Left forelimb (tissue), 1 donor: ENCODE measurements at regions not wholly inside any gene's neighbourhood (a gene's known extent, or its start where the extent isn't known, plus 50 kb on each side); places are given as distances from the start of the nearest gene placed in this dataset.

Experiments
- DNase-seq: peaks from one replicate; pipeline ENCODE4 v3.0.0-alpha.2; 2018; ENCODE audit warnings: low spot score

DNA sequence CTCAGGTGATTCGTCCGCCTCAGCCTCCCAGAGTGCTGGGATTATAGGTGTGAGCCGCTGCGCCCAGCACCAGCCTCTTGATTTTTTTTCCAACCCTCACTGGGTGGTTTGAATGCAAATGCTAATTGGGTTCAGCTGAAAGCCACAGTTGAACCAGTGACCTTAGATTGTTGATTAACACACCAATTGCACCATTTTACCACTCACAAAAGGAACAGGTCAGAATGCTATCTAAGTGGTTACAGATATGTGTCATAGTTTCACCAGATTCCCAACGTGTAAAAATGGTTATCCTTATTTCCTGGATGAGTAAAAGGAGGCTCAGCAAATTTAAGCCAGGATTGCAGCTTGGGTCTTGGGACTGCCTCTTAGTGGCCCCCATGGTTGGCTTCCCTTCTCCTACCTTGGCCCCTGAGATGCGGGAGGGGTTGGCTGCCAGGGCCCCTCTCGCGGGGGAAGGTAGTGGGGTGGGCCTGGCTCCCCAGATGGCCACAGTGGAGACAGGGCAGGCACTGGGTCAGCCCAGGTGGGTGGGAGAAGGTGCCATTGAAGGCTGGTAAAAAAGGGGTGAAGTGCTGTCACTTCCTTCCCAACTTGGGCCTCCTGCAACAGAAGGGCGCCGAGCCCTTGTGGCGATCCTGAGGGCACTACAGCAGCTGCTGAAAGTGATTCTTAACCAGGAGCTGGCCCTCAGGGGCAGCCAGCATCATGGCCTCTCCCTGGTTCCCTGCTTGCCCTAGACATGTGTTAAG is 164.9 kb upstream of the HAAO start:
- no peak for DNase-seq

DNA sequence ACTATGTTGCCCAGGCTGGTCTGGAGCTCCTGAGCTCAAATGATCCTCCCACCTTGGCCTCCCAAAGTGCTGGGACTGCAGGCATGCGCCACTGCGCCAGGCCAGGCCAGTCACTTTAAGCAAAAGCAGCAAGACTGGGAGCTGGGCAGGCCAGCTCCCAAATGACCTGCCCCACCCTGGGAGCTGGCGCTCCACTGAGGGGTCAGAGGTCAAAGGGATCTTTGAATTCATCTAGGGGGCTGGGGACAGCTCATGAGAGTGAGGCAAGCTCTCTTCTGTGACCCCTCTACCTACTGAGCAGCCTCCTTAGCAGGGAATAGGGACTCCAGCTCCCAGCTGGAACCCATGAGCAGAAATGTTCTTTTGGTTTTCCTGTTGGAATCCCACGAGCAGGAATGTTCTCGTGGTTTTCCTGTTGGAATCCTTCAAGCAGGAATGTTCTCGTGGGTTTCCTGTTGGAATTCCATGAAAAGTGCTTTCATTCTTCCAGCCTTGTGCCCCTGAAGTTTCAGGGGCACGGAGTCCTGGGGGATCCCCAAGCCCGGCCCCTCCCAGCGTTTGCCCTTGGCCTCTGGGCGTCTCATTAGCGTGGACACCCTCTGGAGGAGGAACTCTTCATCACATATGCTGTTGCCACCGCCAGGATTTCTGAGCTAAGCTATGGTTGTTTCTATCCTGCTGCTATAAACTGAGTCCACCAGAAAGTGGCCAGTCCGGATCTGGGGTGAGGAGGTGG is 162.0 kb upstream of the HAAO start:
- DNase-seq: no peak

DNA sequence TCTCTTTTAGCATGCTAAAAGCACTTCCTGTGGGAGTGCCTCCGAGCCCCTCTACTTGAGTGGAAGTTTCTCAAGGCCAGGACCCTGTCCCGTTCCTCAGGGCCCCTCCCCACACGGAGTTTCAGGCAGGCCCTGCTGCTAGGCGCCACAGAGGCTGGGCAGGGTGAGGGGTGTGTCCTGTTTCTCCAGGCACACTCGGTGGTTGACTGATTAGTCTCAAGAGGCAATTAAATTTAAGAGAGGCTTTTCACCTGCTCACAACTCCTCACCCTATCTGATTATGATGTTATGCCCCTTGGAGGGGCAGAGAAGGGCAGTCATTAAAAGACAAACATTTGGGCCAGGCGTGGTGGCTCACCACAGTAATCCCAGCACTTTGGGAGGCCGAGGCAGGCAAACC is 160.8 kb upstream of the HAAO start:
- no peak for DNase-seq

DNA sequence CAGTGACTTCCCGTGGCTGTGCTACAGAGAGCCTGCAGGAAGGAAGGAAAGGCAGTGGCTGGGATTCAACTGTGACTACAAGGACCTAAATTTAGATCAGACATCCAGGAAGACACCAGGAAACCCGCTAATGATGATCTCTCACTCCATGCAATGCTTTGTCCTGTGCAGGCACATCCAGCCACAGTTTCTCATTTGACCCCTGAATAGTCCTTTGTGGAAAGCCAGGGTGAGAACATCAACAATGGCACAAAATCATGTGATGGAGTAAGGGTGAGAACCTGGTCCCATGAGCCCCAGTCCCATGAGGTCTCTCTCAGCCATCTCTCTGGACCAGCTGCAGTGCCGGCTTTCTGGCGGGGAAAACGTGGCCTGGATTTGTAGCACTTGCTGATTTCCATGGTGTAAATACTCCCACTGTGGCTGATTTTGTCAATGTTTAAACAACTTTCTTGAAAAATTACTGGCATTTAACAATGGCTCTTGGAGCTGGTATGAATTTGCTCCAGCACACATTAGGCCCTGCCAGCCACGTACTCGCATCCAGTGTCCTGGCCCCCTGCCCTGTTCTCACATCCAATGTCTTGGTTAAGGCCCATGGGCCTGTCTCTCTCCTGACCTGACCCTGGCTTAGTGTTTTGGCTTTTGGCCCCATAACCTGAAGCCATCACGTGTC is 159.0 kb upstream of the HAAO start:
- no peak for DNase-seq

DNA sequence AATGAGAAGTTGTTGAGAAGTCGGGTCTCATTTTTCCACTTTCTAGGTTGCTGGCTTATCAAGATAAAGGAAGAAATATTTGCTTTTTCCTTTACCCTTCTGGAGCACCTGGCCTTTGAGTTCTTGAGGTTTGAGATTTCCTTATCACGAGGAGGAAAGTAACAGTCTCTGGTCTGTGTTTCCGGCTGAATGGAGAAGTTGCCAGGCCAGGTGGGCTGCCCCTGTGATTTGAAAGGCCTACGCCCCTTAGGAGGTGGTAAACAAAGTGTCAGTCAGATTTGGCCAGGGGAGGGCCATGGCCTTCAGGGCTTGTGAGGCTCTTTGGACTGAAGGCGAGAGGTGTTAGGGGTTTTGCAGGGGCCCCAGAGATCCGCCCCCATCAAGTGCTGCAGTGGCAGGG is 156.7 kb upstream of the HAAO start:
- no peak for DNase-seq

DNA sequence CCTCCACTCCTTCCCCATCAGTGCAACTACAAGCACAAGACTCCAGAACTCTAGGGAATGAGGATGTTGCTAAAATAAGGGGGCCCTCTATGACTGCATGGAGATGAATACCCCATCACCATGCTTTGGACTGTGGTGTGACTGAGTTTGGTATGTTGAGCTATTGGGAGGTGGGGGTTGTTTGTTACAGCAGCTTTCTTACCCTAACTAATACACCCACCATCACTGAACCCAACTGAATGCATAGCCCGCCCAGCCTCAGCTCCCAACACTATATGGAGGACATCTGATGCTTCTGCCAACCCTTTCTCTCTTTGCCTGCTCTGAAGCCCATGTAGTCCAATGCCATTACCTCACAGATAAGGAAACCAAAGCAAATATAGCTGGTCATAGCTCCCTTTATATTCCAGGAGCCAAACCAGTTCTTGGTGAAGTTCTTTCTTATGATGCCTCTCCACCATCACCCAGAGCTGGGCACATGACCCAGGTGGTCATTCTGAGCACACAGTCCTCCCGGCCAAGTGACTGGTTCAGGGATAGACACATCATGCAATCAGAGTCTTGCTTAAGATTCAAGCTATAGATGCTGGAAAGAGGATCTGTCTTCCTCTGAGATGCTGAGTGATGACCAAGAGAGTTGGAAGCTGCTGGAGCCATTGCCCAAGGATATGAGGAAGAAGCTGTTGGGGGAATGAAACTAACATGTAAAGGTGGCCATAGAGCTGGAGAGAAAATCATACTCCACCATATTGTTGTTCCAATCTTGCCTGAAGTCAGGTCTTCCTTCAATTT is 155.6 kb upstream of the HAAO start:
- DNase-seq: no peak

DNA sequence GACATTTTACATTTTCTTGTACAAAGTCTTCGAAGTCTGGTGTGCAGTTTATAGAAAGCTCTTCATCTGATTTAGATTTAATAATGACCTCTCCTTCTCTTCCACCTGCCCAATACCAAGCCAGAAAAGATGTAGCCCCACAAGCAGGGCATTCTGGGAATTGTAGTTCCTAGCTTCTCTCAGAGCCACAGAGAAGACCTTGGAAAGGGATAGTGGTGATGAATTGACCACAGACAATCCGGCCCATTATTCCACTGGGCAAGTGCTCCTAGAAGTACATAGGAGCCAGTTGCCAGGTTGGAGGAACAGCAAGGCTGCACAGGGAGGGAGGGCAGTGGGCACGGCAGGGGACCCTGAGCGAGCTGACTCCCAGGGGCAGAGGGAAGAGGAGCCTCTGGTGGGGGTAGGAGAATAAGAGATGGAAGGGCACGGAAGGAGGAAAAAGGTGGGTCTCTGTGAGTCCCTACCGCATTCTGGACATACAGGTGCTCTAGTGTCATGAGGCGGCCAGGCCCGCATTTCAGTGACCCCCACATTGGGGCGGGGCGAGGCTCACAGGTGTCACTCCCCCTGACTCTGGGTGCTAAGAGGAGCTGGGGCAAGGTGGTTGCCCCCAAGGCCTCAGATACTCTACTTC is 152.5 kb upstream of the HAAO start:
- no peak for DNase-seq

DNA sequence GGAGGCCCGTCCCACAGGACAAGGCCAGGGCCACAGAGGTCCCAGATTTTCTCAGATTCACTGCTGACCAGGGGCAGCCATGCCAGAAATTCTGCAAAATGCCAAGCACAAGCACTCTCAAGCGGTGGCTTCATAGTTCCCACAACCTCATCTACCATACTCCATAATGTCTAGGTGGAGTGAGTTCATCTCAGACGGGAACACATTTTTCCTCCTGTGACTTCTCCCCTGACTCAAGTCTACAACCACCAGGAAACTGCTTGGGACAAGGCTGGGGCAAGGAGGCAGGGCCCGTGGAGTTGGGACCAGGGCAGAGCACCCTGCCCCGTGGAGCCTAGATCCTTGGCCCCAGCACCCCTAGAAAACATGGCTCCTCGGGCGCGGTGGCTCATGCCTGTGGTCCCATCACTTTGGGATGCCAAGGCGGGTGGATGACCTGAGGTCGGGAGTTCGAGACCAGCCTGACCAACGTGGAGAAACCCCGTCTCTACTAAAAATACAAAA is 150.7 kb upstream of the HAAO start:
- DNase-seq: no peak

DNA sequence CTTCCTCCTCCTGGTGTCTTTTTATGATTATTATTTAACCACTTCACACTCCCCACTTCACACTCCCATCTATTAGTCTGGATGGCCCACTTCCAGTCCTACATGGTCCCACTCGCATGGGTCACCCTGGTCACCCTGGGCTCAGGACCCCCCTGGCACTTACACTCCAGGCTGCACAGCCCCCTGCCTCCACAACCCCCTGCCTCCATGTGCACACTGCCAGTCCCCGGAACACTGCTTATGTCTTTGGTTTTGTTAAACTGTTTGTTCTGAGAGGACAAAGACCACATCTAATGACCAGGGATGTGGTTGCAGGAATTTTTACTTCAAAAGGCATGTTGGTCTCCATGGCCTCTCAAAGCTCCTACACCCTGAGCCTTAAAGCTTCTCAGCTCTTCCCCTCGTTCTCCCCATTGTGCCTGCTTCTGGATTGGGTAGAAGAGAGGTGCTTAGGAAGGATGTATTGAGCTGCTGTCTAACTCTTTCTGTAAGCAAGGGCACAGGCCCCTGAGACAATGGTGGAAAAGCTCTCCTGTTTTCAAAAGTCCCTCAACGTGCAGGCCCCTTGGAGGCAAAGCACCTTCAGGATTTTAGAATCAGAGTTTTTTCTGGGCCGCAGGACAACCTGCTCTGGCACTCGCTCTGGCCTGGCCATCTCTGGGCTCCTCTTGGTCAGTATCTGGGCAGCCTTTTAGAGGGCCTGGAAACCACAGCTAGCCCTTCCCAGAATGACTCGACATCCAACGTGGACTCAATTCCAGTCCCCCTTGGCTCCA is 150.0 kb upstream of the HAAO start:
- no peak for DNase-seq

DNA sequence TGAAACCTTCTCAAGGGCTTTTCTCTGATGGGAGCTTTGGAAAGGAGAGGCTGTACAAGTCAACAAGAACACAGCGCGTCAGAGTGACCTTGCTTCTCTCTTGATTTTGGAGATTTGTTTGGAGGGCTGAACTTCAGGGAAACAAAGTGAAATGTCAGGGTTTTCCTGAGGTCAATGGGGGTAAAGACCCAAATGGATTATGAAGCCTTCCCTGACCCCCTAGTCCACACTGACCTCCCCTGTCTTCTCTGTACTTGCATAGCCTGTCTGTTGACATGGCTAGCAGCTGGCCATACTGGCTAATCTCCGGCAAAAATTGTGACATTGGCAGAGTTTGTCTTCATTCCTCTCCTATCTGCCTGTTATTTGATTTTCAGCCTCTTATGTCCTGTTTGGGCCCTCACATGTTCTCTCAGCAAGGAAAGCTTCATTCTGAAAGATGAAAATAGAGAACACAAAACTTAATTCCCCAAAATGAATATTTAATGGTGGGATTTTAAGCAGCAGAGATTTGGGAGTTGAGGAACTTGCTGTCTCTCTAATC is 149.3 kb upstream of the HAAO start:
- DNase-seq: no peak

DNA sequence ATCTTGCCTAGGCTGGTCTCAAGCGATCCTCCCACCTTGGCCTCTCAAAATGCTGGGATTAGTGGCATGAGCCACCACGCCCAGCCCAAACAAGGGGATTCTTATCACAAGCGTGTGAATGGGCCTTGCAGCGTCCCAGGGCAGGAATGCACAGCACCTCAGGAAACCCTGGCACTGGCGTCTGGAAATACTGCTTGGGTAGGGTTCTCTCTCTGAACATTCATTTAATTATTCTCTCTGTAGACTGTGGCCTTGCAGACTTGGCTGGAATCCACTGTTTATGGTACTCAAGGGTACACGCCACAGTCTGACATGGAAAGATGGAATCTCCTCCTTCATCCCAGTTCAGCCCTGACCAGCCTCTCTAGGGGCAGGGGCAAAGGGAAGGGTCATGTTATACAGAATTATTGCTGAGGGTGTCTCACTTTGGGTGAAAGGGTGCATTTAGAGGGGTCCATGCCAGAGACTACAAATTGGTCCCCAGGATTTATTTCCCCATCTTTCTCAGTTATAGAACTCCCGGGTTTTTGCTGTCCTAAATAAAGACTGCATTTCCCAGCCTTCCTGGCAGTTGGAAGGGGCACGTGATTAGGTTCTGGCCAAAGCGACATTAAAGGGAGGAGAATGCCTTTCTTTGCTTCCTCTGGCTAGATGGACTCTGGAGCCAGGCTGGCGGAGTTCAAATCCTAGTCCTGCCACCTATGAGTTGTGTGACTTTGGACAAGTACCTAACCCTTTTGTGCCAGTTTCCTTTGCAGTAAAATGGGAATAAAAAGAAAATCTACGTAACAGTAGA is 147.2 kb upstream of the HAAO start:
- no peak for DNase-seq

DNA sequence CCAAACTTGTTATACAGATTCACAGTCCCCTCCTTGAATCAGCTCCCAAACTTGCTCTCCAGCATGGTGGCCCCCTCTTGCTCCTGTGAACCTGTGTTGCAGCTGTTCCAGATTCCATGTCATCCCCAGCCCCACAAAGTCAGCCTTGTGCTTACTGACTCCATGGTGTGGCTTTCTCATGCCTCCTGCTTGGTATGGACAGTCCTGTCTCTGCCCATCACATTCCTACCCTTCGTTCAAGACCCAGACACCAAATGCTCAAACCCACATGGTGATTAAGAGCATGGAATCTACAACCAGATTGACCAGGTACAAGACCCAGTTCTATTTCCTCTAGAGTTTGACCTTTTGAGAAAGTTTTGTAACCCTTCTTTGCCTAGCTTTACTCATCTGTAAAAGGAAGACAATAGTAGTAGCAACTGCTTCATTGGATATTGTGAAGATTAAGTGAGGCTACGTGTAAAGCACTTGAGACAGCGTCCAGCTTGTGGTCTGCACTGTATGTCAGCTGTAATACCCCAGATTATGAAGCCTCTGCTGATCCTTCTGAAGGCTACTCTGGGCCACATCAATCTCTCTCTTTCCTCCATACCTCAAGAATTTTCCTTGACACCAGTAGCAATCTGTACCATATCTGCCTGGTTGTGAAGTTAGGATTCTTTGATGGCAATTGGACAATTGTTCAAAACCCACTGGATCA is 146.4 kb upstream of the HAAO start:
- no peak for DNase-seq

DNA sequence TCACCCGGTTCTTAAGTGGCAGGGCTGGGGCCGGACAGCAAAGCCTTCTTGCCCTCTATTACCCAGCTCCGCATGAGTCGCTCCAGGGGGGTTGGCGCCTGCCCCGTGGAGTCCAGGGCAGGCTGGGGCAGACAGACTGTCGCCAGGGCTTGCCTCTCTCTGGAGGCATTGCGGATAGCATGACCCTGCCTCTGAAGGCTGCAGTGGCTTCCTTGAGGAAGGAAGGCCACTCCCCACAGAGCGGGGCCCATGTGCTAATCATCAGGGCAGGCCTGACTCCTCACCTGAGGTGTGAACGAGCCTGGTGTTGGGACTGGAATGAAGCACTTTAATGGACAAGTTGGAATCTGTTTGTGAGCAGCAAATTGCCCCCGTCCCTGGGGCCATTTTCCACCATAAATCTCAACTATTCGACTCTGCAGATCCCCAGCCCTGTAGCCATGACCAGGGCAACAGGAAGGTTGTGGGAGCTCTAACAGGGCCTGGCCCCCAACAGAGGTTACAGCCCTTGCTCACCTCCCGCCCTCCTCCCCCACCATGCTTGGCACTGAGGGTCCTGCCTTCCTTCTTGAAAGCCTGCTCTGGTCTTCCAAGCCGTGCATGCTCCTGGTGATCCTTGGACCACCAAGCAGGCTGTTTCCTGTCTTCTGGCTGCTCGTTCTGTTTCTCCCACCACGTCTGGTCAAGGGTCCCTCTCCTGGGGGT is 144.9 kb upstream of the HAAO start:
- DNase-seq: no peak

DNA sequence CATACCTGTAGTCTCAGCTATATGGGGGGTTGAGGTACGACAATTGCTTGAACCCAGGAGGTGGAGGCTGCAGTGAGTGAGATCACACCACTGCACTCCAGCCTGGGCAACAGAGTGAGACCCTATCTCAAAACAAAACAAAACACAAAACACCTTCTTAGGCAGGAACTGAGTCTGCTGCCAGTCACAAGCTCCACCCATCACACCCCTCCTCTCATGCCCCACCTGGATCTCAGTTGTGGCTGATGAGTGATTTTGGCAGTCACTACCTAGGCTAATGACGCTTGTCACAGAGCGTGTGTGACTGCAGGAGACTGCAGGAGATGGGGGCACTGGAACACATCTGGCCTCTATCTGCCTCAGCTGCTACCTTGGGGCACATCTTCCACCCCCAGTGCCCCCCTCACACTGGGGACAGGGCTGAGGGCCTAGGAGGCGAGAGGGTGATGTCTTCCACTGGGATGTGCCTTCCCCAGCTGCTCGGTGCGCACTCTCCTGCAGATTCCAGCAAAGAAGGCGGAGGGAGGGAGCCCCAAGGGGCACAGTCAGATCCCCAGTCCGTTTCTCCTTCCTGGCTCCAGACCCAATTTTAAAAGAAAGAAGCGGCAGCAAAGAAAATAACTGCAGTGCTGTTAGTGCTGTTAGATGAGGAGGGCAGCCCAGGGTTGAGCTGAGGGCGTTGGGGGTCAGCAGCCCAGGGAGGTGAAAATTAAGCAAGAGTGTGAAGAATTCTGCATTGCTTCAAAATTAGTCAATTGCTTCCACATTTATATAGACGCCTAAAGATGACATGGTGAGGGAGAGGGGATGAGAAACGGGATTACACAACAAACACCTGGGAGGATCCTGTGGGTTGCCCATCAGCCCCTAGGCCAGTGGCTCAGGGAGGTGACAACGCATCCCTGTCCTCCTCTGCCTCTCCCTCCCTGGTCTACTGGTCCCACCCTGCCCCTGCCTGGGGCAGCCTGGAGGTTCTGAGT is 143.6 kb upstream of the HAAO start:
- no peak for DNase-seq

DNA sequence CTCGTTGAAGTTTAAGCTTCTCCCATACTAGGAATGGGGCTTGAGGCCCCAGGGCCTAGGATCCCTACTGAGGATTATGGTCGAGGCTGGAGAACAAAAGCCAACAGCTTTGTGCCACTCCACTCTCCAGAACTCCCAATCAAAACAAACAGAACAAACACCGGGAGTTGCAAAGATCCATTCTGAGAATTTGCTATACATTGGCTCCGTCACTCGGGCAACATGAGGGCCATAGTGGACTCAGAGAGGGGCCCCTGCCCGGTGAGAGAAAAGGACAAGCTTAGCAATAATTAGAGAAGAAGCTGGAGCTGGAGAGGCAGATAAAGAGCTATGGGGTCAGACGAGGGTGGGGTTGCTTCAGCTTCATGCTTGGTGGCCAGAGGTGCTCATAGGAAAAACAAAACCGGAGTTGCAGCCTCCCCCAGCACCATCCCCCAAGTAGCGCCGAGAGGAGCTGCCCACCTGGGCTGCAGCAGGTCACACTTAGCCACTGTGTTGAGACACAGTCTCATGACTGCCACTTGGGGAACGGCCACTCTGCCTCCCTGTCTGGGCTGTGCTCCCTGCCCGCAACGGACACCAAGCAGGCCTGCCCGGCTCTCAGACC is 142.3 kb upstream of the HAAO start:
- no peak for DNase-seq

DNA sequence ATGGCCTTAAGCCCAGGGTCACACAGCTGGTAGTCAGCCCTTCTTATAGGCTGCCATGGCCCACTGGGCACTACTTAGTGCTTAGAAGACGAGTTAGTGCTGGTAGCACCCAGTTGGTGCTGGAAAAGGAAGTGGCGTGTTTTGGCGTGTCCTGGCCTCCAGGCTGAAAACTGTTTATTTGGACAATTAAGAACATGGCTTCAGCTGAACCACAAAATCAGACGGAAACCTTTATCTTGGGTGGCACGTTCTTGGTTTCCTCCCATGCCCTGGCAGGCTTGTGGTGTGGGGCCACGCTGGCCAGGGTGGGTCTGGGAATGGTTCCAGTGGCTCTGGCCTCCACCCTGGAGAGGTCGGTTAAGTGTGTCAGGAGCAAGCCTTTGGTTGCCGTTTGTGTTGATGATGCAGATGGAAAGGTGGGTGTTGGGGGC is 141.5 kb upstream of the HAAO start:
- DNase-seq: no peak
